A549 (cell line): ENCODE measurements at regions not wholly inside any gene's neighbourhood (a gene's known extent, or its start where the extent isn't known, plus 50 kb on each side); places are given as distances from the start of the nearest gene placed in this dataset.

ENCODE experiments used
- ATAC-seq, 2 experiments: fragments of 200-7000 bp in 1 of 2; fragments of >200 bp in 1 of 2; cut with Nextera tagmentation in 1 of 2; cut with Tn5 transposase in 1 of 2; 3 replicates each; pipeline versions ENCODE4 v1.8.0 to v1.9.1; 2018 to 2020; ENCODE audit warnings: mild to moderate bottlenecking in 1 of 2, moderate library complexity in 1 of 2
- CTCF ChIA-PET: fragments of 300-600 bp; sonication (Branson Sonifier 250); formaldehyde crosslinking; extraction: SDS; loops from one replicate; lab custom pipeline; 2021; ENCODE audit warnings: antibody characterized with exemption, inconsistent platforms; lab: Yijun Ruan, JAX
- POLR2A ChIA-PET: fragments of 350-600 bp; formaldehyde crosslinking; extraction: SDS; loops from one replicate; lab custom pipeline; 2021; ENCODE audit warnings: antibody characterized with exemption, inconsistent platforms; lab: Yijun Ruan, JAX
- DNase-seq, 2 experiments: peaks; one replicate each; pipeline versions ENCODE4 v3.0.0 to v3.0.0-alpha.2; 2011 to 2016; ENCODE audit warnings: low read depth in 1 of 2, low spot score in 1 of 2
- FAIRE-seq: peaks from 2 replicates; lab custom pipeline; 2011; peaks lifted over from hg19 to GRCh38; lab: Jason Lieb, UNC
- H3K27ac ChIP-seq, 2 experiments: fragments of >200 bp; sonication (Bioruptor Twin); formaldehyde crosslinking; 3 replicates each; pipeline ENCODE4 v1.5.1; 2016 to 2017
- H3K4me1 ChIP-seq: fragments of >200 bp; sonication (Bioruptor Twin); formaldehyde crosslinking; 3 replicates; pipeline ENCODE4 v1.6.1; 2016
- H3K4me2 ChIP-seq: fragments of >200 bp; sonication (Bioruptor Twin); formaldehyde crosslinking; 3 replicates; pipeline ENCODE4 v1.6.1; 2016
- H3K4me3 ChIP-seq: fragments of >200 bp; sonication (Bioruptor Twin); formaldehyde crosslinking; 3 replicates; pipeline ENCODE4 v1.5.1; 2016
- H3K9me3 ChIP-seq: fragments of >200 bp; sonication (Bioruptor Twin); formaldehyde crosslinking; 3 replicates; pipeline ENCODE4 v1.6.1; 2016
- ATOH8 ChIP-seq: fragments of 250-450 bp; sonication (Bioruptor Pico); IDR thresholded peaks from 2 replicates; pipeline ENCODE4 v1.5.0; 2020; ENCODE audit warnings: low read depth, mild to moderate bottlenecking, moderate library complexity
- BHLHE40 ChIP-seq: IDR thresholded peaks from 2 replicates; pipeline ENCODE4 v1.6.1; 2012; ENCODE audit warnings: low read depth, low read length, inconsistent platforms
- CHD4 ChIP-seq: fragments of 200-600 bp; sonication (generic); IDR thresholded peaks from 2 replicates; pipeline ENCODE4 v1.6.1; 2016; ENCODE audit warnings: antibody characterized with exemption, mild to moderate bottlenecking, borderline replicate concordance
- CTCF ChIP-seq: fragments of >200 bp; sonication (Bioruptor Twin); formaldehyde crosslinking; IDR thresholded peaks from 3 replicates; pipeline ENCODE4 v1.5.1; 2016
- EHMT2 ChIP-seq: fragments of 200-600 bp; sonication (generic); IDR thresholded peaks from 2 replicates; pipeline ENCODE4 v1.6.1; 2016; ENCODE audit warnings: antibody characterized with exemption, low read depth, mild to moderate bottlenecking, moderate library complexity
- ELK1 ChIP-seq: fragments of 150-350 bp; IDR thresholded peaks from 2 replicates; pipeline ENCODE4 v1.6.1; 2014; ENCODE audit warnings: low read depth, mild to moderate bottlenecking, low read length
- FOSB ChIP-seq: fragments of 250-450 bp; sonication (Bioruptor Pico); IDR thresholded peaks from 2 replicates; pipeline ENCODE4 v1.5.0; 2020; ENCODE audit warnings: mild to moderate bottlenecking, moderate library complexity
- HOXB13 ChIP-seq: fragments of 250-450 bp; sonication (Bioruptor Pico); IDR thresholded peaks from 2 replicates; pipeline ENCODE4 v1.5.0; 2020; ENCODE audit warnings: low read depth, mild to moderate bottlenecking, moderate library complexity
- MYC ChIP-seq: IDR thresholded peaks from 2 replicates; pipeline ENCODE4 v1.6.1; 2012; ENCODE audit warnings: mild to moderate bottlenecking, inconsistent platforms, low read length, improper control_type of control experiment, borderline replicate concordance
- POLR2A ChIP-seq: IDR thresholded peaks from 2 replicates; pipeline ENCODE4 v1.6.1; 2012; ENCODE audit warnings: mild to moderate bottlenecking, low read length
- RAD21 ChIP-seq, 2 experiments: fragments of >200 bp in 1 of 2; sonication (Bioruptor Twin) in 1 of 2; formaldehyde crosslinking in 1 of 2; IDR thresholded peaks in 1 of 2; conservative IDR thresholded peaks in 1 of 2; 2 replicates in 1 of 2; 3 replicates in 1 of 2; pipeline ENCODE4 v1.6.1; 2012 to 2018; ENCODE audit warnings: inconsistent platforms in 1 of 2
- RCOR1 ChIP-seq: fragments of 150-350 bp; IDR thresholded peaks from 2 replicates; pipeline ENCODE4 v1.6.1; 2014; ENCODE audit warnings: antibody characterized with exemption, low read length, low read depth
- REST ChIP-seq: fragments of 200-600 bp; sonication (generic); IDR thresholded peaks from 2 replicates; pipeline ENCODE4 v1.6.1; 2016; ENCODE audit warnings: antibody characterized with exemption, mild to moderate bottlenecking, moderate library complexity
- SMC3 ChIP-seq: fragments of >200 bp; sonication (Bioruptor Twin); formaldehyde crosslinking; IDR thresholded peaks from 3 replicates; pipeline ENCODE4 v1.6.1; 2018; ENCODE audit warnings: inconsistent platforms
- USF2 ChIP-seq: fragments of 450-650 bp; IDR thresholded peaks from 2 replicates; pipeline ENCODE4 v1.6.1; 2014; ENCODE audit warnings: antibody characterized with exemption
- ZFP36 ChIP-seq: fragments of 450-650 bp; IDR thresholded peaks from 2 replicates; pipeline ENCODE4 v1.6.1; 2014; ENCODE audit warnings: borderline replicate concordance; ENCODE audit not compliant: partially characterized antibody
- ZNF302 ChIP-seq: fragments of 250-450 bp; sonication (Bioruptor Pico); IDR thresholded peaks from 2 replicates; pipeline ENCODE4 v1.9.0; 2021; ENCODE audit warnings: inconsistent platforms, mild to moderate bottlenecking, moderate library complexity
- WGBS: methylation state at CpG from one replicate; pipeline ENCODE4 v1.1.6; 2017; ENCODE audit errors: missing lambda C conversion rate; 5-methylcytosine and 5-hydroxymethylcytosine counted together

GRCh38 chr12:93960521-93960920 lies 187.9 kb upstream of the PLXNC1 start:
- no peak for FAIRE-seq
- DNase-seq = no peak

GRCh38 chr12:93962336-93962735 lies 186.0 kb upstream of the PLXNC1 start:
- no peaks in the 10 kb centered on the region for H3K4me1 ChIP-seq
- TF ChIP-seq CTCF = no peak
- no peak for TF ChIP-seq EHMT2
- no peak for TF ChIP-seq FOSB (CRISPR knock-in tag)
- TF ChIP-seq ZFP36 = no peak
- no peak for TF ChIP-seq MYC
- no peak for TF ChIP-seq REST
- no peak for TF ChIP-seq USF2
- TF ChIP-seq SMC3 = no peak
- TF ChIP-seq HOXB13 (CRISPR knock-in tag) = no peak
- TF ChIP-seq RAD21 (conservative IDR thresholded peaks at IDR 0.05 in 1 of 2, IDR thresholded peaks at IDR 0.05 in 1 of 2) = no peak
- TF ChIP-seq ATOH8 (CRISPR knock-in tag) = no peak
- TF ChIP-seq POLR2A = no peak
- TF ChIP-seq CHD4 = no peak
- no peak for TF ChIP-seq BHLHE40
- FAIRE-seq (no peak), ATAC-seq (no peak), DNase-seq (no peak)
- no peak overlapping the region for H3K4me3 ChIP-seq
- no peak overlapping the region for H3K27ac ChIP-seq
- POLR2A ChIA-PET = no interaction called here
- no peak overlapping the region for H3K4me2 ChIP-seq
- peaks cover 18% of the 10 kb centered on the region for H3K9me3 ChIP-seq
- 30% methylated on average over 2 of the region's 2 CpGs for WGBS
- CTCF ChIA-PET = interaction anchor here (0.6 kb wide), 1 partner anchor 108 kb away, joined by 3 read pairs; no protein-coding TSS in a partner anchor

More at GRCh38 chr12:93960521-93960920, 187.9 kb upstream of the PLXNC1 start:
- ATAC-seq = no peak
- Histone ChIP-seq H3K27ac (no peak overlapping the region), H3K4me1 (peaks cover 2% of the 10 kb centered on the region), H3K4me3 (no peak overlapping the region), H3K9me3 (peaks cover 22% of the 10 kb centered on the region)
- ChIA-PET POLR2A (no interaction called here), CTCF (no interaction called here)
- WGBS = 50% methylated on average over 2 of the region's 2 CpGs
- TF ChIP-seq REST (no peak), ELK1 (no peak), RCOR1 (no peak), ZNF302 (CRISPR knock-in tag) (no peak)
- TF ChIP-seq, all 56 proteins: peak for 0
- no peak overlapping the region for H3K4me2 ChIP-seq
